Esophagus mucosa (tissue), 1 donor: ENCODE measurements at regions not wholly inside any gene's neighbourhood (a gene's known extent, or its start where the extent isn't known, plus 50 kb on each side); places are given as distances from the start of the nearest gene placed in this dataset.

Experiments
- ATAC-seq: fragments of 200-7000 bp; cut with Tn5 transposase; one replicate; pipeline ENCODE4 v1.9.1; 2020
- donor health status: DM: yes; HTN: yes; CAD: no.

DNA sequence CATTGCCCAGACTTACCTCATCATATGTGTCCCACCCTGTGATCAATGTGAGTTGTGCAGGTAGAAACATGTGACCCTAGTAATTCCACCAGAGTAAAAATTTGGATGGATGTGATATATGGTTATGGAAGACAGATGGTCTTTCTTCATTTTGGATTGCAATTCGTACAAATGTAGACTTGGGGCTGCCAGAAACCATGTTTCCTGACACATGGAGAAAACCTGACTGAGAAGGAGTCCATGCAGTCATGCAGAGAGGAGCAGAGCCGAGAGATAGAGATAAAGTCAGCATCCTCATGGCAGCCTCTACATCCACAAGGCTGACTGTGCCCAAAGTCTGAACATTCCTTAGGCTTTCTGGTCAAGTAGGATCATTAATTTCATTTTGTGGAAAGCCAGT is 678.1 kb upstream of the KIRREL3 start:
- ATAC-seq: no peak

DNA sequence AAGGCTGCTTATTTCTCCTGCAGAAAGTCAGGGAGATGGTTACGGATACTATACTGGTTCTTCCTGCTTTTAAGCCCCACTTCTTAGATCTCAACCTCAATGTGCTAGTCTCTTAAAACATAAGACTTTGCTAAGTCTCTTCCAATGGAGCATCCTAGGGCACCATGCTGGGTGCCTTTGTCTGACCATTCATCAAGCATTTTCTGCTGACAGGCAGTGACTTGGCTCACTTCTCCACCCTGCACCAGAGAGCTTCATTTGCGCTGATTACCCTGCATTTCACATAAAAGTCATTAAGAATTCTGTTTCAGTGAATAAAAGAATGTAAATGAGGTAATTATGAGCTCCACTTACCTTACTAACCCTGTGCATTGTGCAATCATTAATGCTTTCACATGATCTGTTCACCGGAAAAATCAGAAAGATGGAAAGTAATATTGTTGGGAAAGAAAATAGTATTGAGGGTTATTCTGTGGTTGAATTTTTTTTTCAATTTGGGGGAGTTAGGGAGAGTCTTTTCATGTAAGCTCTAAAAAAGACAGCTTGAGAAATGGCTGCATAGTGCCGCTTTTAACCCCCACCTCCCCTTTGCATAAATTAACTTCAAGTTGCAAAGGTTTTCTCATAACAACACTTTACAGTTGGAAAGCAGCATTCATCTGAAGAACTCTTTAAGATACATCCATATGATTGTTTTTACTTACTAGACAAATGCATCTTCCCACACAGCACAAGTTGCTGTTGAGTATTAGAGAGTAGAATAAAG is 677.3 kb upstream of the KIRREL3 start:
- ATAC-seq: no peak

DNA sequence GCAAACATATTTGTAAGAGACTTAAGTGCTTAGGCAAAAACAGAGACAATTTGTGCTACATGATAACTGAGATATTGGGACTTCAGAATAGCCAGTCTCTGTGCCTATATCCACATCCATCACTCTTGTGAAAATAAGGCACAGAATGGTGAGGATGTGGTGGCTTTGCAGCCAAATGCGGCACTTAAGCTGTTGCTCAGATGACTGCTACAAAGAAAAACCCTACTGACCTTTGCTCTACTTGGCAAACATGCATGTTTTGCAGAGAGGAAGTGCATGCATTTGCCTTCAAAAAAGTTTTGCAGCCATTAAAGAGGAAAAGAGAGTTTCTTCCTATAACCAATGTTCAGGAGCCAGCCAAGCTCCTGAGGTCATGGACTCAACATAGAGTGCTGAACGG is 675.0 kb upstream of the KIRREL3 start:
- ATAC-seq: no peak

DNA sequence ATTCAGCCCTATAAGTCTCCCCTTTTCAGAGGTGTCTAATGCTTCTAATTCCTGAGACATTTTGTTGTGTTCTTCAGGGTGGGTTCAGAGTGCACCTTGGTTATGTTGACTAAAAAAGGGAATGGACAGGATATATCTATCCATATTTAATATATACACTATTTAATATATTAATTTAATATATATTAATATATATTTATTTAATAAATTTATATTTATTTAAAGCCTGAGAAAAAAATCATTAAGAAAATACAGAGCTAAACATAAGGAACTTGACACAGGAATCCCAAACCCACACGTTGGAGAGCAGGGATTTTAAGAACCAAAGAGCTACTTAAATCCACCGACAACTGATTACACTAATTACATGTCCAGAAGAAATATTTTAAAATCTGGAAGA is 674.2 kb upstream of the KIRREL3 start:
- no peak for ATAC-seq

DNA sequence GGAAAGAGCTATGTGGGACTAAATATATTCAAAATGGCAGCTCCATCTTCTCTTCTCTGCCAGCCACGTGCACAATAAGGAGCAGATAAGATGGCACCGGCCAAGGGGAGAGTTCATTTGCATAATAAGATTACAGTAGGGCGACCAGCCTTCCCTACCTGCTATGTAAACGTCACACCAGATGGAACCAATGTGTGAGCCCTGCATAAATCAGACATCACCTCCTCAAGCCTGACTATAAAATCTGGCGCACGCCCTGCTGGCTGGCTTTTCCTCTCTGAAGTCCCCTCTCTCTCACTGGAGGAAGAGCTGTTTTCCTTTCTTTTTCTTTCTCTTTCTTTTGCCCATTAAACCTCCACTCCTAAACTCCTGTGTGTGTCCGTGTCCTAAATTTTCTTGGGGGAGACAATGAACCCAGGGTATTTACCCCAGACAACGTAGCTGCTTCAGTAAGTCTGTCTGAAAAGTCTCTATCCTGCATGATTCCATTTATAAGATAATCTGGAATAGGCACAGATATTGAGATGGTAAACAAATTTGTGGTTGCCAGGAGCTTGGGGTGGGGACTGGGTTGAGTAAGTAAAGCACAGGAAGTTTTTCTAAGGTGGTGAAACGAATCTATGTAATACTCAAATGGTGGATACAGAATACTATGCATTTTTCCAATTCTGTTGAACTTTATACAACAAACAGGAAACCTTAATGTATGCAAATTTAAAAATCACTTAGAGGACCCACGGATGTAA is 670.0 kb upstream of the KIRREL3 start:
- no peak for ATAC-seq

DNA sequence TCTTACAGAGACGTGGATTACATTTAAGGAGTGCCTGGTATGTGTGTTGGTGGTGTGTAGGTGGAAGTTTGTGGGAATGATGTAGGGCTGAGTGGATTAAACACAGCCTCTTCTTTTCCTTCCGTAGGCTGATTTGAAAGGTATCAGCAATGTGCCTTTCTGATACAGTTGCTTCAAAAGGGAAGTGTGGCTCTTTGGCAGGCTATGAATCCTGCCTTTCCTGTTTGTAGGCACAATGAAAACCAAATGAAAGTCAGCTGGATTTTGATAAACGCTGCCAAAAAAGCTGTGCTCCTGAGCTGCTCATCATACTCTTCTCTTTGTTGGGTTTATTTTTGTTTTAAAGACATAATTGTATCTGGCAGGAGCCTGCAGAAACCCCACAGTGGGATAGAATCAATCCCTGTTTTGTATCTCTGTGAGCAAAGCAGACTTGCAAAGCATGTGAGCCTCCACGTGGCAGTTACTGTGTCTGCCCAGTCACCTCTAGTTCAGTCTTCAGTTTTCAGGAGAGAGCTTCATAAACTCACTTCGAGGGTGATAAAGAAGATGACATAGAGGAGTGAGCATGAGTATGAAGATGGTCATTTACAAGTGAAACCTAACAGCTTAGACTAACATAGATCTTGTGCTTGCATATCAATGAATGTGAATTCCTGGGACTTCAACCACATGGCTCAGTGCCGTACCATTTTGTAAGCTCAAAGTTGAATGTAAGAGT is 655.7 kb upstream of the KIRREL3 start:
- ATAC-seq: no peak

DNA sequence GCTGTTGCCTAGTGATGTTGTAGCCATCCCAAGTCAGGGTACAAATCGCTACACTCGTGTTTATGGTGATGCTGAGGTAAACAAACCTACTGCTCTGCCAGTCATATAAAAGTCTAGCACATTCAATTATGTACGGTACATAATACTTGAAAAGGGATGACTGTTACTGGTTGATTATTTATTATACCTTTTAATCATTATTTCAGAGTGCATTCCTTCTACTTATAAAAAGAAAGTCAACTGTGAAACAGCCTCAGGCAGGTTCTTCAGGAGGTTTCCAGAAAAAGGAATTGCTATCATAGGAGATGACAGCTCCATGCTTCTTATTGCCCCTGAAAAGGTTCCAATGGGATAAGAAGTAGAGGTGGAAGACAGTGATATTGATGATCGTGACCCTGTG is 652.5 kb upstream of the KIRREL3 start:
- no peak for ATAC-seq

DNA sequence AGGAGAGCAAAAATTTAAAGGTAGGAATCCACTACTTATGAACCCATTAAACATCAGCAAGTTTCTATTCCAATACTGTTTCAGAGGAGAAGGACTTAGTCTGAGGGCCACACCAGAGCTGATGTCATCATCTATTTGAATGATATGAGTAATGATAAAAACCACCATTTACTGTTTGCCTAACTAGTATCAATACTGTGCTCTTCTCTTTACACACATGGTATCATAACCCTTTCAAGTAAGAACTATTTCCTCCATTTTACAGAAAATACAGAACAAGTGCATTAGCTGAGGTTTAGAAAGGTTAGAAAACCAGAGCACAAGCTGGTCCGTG is 651.3 kb upstream of the KIRREL3 start:
- ATAC-seq: no peak

DNA sequence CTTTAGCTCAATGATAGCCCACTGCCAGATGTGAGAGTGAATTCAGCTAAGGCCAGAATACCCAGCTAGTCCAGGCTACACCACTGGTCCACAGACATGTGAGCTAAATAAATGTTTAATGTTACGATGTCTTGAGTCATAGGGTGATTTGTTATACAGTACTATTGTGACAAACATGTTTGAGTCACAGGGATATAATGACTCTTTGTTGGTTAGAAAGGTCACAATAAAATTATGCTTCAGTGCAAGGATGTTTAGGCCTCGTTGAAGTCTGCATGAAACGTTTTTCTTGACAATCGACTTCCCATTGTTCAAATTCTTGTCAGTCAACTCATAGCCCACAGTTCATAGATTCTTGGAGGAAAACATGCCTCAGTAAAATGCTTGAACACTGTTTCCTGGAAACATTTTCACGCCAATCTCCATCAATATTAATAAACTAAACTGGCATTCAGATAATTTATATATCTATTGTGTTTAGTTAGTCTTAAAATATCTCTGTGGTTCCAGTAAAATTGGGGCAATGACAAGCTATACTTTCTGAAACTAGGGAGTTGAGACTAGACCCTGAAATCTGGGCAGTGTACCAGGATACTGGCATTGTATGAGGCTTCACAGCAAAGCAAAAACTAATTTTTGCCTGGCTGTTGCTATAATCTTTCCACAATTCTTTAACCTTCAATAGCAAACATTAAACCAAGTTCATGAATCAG is 650.8 kb upstream of the KIRREL3 start:
- ATAC-seq: no peak

DNA sequence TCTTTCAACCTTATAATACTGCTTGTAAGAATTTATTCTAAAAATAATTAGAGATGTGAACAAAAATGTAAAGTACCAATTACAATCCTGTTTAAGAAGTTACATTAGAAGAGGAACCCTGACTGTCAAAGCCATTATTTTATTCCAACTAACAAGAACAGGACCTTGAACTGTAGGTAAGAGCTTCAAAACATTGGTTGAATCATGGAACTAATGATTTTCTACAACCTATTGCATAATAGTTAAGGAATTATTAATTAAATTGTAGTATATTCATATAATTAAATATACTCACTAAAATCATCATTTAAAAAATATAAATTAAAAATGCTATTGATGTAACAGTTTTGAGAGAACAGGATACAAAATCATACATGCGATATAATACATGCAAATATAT is 649.4 kb upstream of the KIRREL3 start:
- ATAC-seq: no peak

DNA sequence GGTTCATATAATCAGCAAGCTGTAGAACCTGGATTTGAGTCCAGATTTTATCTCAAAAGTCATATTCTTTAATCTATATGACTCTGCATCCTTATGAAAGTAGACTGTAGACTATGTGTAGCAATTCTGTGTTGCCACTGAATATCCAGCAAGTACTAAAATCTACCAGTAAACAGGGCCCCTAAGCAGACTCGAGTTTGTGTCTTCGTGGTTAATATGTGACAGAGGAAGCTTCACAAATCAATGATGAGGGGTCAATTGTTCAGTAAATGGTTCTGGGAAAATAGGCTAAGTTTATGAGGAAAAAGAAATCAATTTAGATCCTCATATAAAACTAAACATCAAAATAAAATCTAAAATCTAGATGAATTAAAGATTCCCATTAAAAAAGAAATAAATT is 648.5 kb upstream of the KIRREL3 start:
- no peak for ATAC-seq

DNA sequence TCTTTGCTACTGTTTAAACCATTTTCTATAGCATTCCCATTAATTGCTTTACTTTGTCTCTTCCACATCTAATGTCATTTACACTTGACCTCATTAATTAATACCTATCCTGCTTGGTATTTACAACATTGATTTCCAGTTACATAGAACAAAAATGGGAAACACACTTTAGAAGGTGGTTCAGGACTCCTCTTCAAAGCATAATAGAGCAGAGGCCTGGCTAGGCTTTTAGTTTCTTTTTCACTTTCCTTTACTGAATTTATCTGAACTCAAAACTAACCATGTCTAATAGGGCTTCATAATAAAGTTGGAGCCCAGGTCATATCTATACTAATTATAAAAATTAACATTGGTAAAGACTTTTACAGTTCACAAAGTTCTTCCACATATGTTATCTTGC is 648.0 kb upstream of the KIRREL3 start:
- no peak for ATAC-seq

DNA sequence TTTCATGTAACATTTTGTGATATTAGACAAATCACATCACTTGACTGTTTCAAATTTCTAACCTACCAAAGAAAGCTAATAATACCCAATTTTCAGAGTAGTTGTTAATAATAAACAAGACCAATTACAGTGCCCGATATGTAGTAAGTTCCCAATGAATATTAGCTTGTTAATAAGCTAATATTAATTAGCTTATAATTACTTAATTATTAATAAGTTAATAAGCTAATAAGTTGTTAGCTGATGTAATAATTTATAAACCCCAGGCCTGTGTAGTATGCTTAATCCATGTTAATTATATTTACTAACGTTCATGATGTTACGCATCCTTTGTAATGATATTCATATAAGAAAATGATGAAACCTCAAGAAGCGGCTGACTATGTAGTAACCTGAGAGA is 643.8 kb upstream of the KIRREL3 start:
- ATAC-seq: no peak

DNA sequence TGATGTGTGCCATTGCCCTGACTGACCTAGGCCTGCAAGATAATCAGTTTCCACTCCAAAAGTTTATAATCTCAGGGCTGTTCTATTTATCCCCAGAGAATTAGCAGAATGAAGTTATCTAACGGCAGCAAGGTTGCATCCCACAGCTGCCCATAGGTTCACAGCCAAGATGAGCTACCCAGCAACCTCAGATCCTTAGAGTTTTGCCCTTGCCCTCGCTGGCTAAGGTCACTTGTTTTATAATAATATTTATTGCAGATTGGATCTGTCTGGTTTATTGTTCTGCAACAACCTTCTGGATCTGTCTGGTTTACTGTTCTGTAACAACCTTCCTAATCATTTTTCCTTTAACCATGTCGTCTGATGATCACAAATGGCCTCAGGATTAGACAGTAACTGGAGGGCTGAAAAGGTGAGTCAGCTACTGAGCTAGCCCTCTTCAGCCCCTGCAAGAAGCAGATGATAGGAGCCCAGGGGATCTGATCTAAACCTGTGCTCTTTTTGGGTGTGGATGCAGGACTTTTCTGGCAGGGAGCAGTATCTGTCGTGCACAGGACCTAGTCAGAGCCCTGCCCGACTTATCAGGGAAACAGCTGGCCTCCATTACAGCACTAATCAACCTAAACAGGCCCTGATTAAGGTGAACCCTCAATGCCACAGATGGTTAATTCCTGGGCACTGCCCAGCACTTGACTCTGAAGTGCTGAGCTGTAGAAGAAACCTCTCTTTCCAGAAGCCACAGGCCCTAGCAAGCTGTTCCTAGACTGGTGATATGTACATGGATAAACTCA is 642.9 kb upstream of the KIRREL3 start:
- no peak for ATAC-seq

DNA sequence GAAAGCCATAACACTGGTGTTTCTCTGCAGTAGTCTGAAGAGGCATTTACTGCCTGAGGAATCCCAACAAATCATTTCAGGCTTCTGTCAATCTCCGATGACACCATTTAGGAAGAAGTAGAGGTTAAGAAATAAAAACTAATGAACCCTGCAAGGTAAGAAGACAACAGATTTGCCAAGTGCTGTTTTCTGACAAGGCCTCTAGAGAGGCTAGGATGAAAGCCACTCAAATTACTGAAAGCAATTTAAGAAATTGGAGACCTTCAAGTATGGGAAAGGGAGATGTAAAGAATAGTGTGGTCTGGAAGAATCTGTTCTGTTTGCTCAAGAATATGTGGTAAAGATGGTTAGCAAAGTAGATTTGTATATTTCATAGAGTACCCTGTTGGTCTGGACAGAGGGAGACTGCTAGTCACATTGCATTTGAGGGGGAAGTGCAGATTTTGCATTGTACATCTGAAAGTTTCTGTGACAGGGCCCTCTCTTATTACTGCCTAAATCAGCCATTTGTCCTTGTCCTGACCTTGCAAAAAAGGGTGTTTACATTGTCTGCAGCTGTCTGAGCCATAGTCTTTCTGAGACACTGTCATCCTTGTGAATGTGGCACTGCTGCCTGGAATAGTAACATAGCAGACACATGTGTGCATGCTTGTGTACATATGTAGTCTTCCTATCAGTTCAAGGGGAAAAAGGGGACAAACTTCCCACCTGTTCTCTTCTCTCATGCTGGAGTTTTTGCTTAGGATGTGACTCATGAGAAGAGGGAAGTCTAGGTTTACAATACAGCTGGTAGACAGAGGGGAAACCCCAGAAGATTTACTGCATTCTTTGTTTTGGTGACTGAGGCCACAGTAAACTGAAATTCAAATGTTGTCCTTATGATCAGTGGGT is 640.2 kb upstream of the KIRREL3 start:
- no peak for ATAC-seq

DNA sequence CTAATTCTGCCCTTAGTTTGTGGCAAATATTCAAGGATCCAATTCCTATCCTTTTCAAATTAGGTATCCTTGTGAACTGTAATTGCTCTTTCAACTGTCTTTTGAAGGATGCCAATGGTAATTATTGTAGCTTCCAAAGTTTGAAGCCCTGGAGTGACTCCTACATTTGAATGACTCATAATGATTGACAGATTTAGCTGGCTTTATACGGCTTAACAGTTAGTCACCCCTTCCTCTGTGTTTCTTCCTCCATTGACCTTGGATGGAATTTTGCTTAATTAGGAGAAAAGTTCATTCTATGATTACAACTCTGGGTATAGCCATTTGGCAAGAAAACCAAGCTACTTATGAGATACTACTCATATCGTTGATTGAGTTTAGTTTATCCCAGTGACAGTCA is 639.3 kb upstream of the KIRREL3 start:
- ATAC-seq: no peak

DNA sequence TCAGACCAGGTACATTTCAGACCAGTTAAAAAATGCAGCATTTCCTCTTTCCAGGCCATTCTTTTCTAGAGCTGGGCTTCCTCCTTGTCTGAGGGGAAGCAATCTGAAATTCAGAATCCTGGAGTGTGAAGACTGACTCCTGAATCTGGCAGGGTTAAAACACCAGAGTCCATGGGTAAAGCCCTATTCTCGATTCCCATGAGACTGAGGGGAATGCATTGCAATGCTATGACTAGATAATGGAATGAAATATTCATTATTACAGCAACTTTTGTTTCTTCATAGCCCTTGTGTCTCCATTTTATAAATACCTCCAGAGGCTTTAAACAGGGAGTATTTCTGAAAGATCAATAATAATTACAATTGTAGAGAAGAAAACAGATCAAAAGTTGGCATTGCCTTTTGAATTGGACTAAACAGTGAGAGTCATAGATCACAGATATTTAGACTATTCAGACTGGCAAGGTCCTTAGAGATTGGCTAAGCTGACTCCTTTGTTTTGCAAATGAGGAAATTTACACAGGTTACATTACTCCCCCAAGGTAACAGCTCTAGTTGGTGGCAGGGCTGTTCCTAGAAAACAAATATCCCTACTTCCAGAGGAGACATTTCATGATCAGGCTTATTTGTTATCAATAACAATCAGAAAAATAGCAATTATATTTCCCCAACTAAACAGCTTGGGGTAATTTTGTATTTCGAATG is 632.6 kb upstream of the KIRREL3 start:
- no peak for ATAC-seq

DNA sequence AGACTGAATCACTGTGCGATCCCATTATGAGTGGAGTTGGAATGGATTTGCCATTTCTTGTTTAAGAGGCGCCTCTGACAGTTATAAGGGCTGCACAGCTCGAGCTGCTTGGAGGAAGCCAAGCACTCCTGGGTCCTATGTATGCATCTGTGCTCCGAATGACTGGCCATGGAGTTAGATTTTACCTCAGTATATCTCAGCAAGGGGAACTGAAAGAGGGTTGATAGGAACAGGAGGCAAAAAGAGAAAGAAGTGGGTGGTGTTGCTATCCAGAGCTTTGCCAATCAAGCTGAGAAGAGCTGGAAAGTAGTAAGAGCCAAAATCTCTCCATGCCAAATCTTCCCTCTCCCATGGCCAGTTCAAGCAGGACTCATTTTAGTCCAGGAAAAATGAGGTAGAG is 632.0 kb upstream of the KIRREL3 start:
- no peak for ATAC-seq

DNA sequence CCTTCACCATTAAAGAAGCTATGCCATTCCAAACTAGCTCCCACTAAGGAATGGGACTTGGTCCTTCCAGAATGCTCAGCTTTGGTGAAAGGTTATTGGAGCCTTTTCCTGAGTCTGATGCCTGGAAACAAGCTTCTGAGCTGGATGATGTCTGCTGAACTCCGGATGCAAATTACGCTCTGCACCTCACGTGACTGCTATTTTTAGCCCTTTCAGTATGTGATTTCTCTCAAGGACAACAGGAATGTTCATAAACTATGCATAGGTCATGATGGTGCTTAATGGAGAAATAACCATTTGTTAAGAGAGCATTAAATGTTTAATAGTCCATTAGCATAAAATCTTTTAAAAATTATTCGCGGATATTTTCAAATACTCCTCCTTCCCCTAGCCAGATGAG is 631.4 kb upstream of the KIRREL3 start:
- no peak for ATAC-seq

DNA sequence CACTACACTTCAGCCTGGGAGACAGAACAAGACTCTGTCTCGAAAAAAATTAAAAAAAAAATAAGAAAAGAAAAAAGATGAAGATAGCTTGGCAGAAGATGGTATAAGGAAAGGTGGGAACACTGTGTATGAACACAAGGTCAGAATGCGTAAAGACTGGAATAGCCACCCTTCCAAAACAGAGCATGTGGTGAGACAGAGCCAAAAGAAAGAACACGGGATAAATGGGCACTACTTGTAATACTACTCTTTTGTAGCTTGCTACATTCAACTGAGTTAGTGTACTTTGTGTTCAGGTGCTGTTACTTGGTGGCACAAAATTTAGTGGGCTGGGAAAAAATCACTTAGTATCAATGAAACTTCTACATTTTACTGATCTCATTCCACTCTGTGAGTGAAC is 628.6 kb upstream of the KIRREL3 start:
- ATAC-seq: no peak

DNA sequence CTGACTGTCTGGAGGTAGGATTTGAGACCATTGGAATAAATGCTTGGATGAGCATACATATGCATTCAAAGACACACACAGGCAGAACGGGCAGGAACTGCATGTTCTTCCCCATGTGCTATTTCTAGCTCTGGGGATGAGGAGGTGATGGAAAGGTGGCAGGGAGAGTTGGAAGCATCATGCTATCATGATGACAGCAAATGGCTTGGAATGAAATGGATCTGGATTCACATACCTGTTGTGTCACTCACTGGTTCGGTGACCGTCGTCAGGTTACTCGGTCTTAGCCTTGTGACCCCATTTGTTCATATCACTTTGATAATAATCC is 627.9 kb upstream of the KIRREL3 start:
- ATAC-seq: no peak
